NCI-H1436 treated with DMSO at 0.1 percent for 48 hours (cell line): ENCODE measurements at regions not wholly inside any gene's neighbourhood (a gene's known extent, or its start where the extent isn't known, plus 50 kb on each side); places are given as distances from the start of the nearest gene placed in this dataset.
"Not testable (repeated sequence)": the region's sequence is repeated elsewhere in the genome, so short reads cannot be mapped to it uniquely, and the experiment has no call there.

ENCODE experiments used
- DNase-seq: peaks from one replicate; lab custom pipeline; 2025; lab: John Stamatoyannopoulos, UW

DNA sequence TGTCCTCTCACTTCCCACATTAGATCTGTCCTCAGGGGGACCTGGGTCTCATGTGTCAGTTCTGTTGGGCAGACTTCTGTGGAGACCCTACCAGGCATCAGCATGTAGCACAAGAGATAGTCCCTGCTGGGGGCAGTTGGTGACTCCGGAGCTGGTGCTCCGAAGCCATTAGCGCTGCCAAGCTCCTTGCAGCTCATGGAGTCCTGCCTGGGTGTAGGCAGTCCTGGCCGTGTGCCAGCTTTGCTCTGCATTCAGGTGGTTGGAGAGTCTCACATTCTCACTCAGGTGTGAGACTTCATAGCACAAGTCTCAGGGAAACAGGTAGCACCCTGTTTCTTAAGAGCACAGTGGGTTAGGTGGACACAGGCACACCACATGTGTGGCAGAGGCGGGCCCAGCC is 202.3 kb downstream of the LIPI start:
- DNase-seq: not testable (repeated sequence)

DNA sequence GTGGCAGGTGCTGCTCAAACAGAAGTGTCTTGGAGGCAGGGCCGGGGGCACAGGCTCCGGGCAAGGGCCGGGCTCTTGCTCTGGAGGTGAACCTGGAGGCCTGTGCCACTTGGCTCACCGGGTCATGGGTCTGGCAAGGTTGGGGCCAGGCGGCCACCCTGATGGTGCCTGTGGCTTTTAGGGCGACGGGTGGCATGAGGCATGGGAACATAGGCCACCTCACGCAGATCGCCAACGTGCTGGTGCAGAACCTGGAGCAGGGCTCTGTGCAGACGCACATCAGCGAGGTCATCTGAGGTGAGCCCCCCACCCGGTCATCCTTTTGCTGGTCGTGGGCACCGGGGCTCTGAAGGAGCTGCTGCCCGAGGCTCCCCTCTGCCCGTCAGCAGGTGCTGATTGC is 202.7 kb downstream of the LIPI start:
- not testable (repeated sequence) for DNase-seq

DNA sequence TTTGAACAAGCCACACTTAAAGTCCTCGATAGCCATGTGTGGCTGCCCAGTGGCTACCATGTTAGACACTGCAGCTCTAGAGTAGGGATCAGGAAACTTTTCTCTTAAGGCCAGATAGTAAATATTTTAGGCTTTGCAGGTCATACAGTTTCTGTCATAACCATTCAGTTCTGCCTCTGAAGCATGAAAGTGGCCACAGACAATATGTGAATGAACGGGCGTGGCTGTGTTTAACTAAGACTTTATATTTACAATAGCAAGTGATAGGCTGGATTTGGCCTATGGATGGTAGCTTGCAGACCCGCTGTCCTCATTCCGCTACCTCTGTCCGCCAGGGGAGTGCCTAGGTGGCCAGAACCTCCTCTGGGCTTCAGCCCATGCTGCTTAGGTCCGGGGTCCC is 204.6 kb downstream of the LIPI start:
- not testable (repeated sequence) for DNase-seq

- DNase-seq: not testable (repeated sequence)
These were observed 223.5 kb downstream of the LIPI start for GRCh38 chr21:13986996-13987958.

- not testable (repeated sequence) for DNase-seq
These were observed 224.6 kb downstream of the LIPI start for GRCh38 chr21:13985865-13986863.

GRCh38 chr21:13985137-13985864 is 225.5 kb downstream of the LIPI start:
- not testable (repeated sequence) for DNase-seq

- DNase-seq: not testable (repeated sequence)
These were observed 226.0 kb downstream of the LIPI start for GRCh38 chr21:13984728-13985127.

DNA sequence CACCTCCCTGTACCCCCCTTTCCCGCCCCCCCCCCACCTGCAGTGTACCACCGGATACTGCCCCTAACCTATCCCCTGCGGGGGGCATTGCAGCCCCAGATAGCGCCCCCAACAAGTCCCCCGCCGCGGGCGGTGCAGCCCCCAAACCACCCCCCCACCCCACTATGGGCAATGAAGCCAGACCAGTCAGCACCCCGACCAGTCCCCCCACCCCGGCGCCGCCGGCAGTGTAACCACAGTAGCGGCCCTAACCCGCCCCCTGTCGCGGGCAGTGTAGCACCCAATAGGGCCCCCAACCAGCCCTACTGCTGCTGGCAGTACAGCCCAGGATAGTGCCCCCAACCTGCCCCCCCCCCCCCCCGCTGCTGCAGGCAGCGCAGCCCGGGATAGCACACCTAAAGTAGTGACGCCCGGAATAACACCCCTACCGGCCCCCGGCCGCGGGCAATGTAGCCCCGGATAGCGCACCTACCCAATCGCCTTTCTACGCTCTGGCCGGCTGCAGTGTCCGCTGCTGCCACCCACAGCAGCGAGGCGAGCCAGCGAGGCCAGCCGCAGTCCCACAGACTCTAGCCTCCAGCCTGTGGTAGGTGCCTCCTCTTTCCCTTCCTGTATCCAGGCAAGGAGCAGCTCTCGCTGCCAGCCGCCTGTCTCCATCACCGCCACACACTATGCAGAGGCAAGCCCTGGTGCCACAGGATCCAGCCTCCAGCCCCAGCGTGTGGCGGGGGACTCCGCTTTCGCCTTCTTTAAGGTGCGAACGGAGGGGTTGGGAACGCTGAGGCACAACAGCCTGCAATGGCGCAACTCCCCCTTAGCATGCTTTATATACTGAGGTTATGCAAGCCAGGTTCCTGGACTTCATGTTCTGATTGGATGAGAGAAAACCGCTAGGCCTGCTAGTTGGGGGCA is 229.3 kb downstream of the LIPI start:
- not testable (repeated sequence) for DNase-seq

DNA sequence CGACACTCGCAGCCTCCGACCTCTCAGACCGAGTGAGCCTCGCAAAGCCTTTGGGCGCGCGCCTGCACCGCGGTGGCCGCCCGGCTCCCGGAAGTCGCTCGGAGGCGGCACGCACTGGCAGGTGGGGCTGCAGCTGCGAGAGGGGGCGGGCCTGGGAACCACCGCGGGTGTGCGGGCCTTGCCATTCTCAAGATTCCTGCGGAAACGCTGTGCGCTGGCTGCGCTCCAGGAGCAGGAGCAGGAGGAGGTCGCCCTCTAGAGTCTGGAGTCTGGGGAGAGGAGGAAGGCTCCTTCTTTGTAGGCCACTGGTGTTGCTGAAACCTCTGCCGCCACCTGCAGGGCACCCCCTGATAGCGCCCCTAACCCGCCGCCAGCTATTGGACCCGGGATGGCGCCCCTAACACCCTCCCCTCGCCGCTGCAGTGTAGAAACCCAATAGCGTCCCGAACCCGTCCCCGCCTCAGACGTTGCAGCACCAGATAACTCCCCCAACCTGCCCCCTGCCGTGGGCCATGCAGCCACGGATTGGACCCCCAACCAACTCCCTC is 230.6 kb downstream of the LIPI start:
- DNase-seq: not testable (repeated sequence)

GRCh38 chr21:13979608-13980007 is 231.1 kb downstream of the LIPI start:
- DNase-seq: not testable (repeated sequence)

GRCh38 chr21:13974582-13974981 is 236.2 kb downstream of the LIPI start:
- not testable (repeated sequence) for DNase-seq

- DNase-seq: not testable (repeated sequence)
These were observed 240.9 kb downstream of the LIPI start for GRCh38 chr21:13969853-13970252.

DNA sequence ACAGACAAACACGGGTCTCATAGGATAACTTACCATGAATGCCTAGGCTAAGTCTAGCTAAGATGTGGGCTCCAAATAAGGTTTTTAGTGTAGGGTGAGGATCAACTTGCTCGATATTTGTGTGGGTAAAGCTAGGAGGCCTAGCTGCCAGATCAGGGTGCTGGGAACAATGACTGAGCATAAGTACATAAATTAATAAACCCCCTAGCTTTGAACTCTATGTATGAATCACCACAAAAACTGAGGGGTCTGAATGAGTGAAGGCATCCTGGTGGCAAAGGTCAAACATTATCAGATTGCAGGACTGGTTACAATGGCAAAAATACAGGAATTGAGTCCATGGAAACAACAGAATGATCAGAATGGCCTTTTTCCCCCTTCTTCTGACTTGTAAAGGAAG is 241.8 kb downstream of the LIPI start:
- DNase-seq: not testable (repeated sequence)

GRCh38 chr21:13963259-13963658 is 247.5 kb downstream of the LIPI start:
- DNase-seq: not testable (repeated sequence)

GRCh38 chr21:13937236-13937635 is 273.5 kb downstream of the LIPI start:
- no peak for DNase-seq

DNA sequence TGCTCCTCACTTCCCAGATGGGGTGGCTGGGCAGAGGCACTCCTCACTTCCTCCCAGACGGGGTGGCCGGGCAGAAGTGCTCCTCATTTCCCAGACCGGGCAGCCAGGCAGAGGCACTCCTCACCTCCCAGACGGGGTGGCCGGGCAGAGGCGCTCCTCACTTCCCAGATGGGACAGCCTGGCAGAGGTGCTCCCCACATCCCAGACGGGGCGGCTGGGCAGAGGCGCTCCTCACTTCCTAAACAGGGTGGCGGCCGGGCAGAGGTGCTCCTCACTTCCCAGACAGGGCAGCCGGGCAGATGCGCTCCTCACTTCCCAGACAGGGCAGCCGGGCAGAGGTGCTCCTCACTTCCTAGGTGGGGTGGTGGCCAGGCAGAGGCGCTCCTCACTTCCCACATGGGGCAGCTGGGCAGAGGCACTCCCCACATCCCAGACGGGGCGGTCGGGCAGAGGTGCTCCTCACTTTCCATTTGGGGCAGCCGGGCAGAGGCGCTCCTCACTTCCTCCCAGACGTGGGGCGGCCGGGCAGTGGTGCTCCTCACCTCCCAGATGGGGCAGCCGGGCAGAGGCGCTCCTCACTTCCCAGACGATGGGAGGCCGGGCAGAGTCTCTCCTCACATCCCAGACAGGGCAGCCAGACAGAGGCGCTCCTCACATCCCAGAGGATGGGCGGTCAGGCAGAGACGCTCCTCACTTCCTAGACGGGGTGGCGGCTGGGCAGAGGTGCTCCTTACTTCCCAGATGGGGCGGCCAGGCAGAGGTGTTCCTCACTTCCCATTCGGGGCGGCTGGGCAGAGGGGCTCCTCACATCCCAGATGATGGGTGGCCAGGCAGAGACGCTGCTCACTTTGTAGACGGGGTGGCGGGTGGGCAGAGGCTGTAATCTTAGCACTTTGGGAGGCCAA is 274.5 kb downstream of the LIPI start:
- not testable (repeated sequence) for DNase-seq

- DNase-seq: not testable (repeated sequence)
These were observed 275.2 kb downstream of the LIPI start for GRCh38 chr21:13935396-13936032.

GRCh38 chr21:13934887-13935342 is 275.8 kb downstream of the LIPI start:
- DNase-seq: not testable (repeated sequence)
